ENCODE measurements at regions not wholly inside any gene's neighbourhood (a gene's known extent, or its start where the extent isn't known, plus 50 kb on each side); places are given as distances from the start of the nearest gene placed in this dataset.
A peak's percentile ranks its signal among the peaks of the same experiment; 100 is the strongest.

- H3K9me3 ChIP-seq (ENCODE audit: control insufficient read depth in 4 of 4, insufficient read depth in 3 of 4, low read length in 3 of 4) = no peaks in the 10 kb centered on the region
- no peak overlapping the region for H3K4me3 ChIP-seq
- H3K27me3 ChIP-seq (ENCODE audit: control insufficient read depth in 3 of 3, insufficient read depth in 3 of 3, low read length in 2 of 3) = no peaks in the 10 kb centered on the region
- ATAC-seq (ENCODE audit: insufficient read depth, low FRiP score) (no peak), DNase-seq (no peak)
- no peak overlapping the region for H3K9ac ChIP-seq (ENCODE audit: insufficient read depth in 1 of 2, low read length in 2 of 2)
- no peaks in the 10 kb centered on the region for H3K36me3 ChIP-seq (ENCODE audit: control insufficient read depth in 4 of 4, insufficient read depth in 4 of 4, low read length in 4 of 4)
- H3K27ac ChIP-seq (ENCODE audit: low read depth in 1 of 2, low read length in 1 of 2) = no peak overlapping the region
- no peak for TF ChIP-seq CTCF (IDR thresholded peaks at IDR 0.05; ENCODE audit: control extremely low read depth, extremely low read depth)
- no peaks in the 10 kb centered on the region for H3K4me1 ChIP-seq (ENCODE audit: control insufficient read depth in 5 of 5, insufficient read depth in 5 of 5, low read length in 5 of 5)
- 95 to 97% methylated on average over 5 of the region's 5 CpGs for WGBS, 2 donors
Observed at GRCh38 chr12:91885851-91886731, 259.6 kb downstream of the BTG1 start.

GRCh38 chr12:91884230-91884629 lies 261.4 kb downstream of the BTG1 start:
- Histone ChIP-seq H3K9ac (ENCODE audit: insufficient read depth in 1 of 2, low read length in 2 of 2) (no peak overlapping the region), H3K27me3 (ENCODE audit: control insufficient read depth in 3 of 3, insufficient read depth in 3 of 3, low read length in 2 of 3) (no peaks in the 10 kb centered on the region), H3K27ac (ENCODE audit: low read depth in 1 of 2, low read length in 1 of 2) (no peak overlapping the region), H3K4me3 (no peak overlapping the region), H3K4me1 (ENCODE audit: control insufficient read depth in 5 of 5, insufficient read depth in 5 of 5, low read length in 5 of 5) (no peaks in the 10 kb centered on the region), H3K9me3 (ENCODE audit: control insufficient read depth in 4 of 4, insufficient read depth in 3 of 4, low read length in 3 of 4) (no peaks in the 10 kb centered on the region), H3K36me3 (ENCODE audit: control insufficient read depth in 4 of 4, insufficient read depth in 4 of 4, low read length in 4 of 4) (no peaks in the 10 kb centered on the region)
- 90 to 91% methylated on average over 3 of the region's 3 CpGs for WGBS, 2 donors
- no peak for ATAC-seq (ENCODE audit: insufficient read depth, low FRiP score)
- DNase-seq = no peak
- no peak for TF ChIP-seq CTCF (IDR thresholded peaks at IDR 0.05; ENCODE audit: control extremely low read depth, extremely low read depth)

GRCh38 chr12:91883811-91884210 lies 261.8 kb downstream of the BTG1 start:
- Histone ChIP-seq H3K36me3 (ENCODE audit: control insufficient read depth in 4 of 4, insufficient read depth in 4 of 4, low read length in 4 of 4) (no peaks in the 10 kb centered on the region), H3K4me1 (ENCODE audit: control insufficient read depth in 5 of 5, insufficient read depth in 5 of 5, low read length in 5 of 5) (no peaks in the 10 kb centered on the region), H3K9ac (ENCODE audit: insufficient read depth in 1 of 2, low read length in 2 of 2) (no peak overlapping the region), H3K27ac (ENCODE audit: low read depth in 1 of 2, low read length in 1 of 2) (no peak overlapping the region), H3K4me3 (no peak overlapping the region), H3K27me3 (ENCODE audit: control insufficient read depth in 3 of 3, insufficient read depth in 3 of 3, low read length in 2 of 3) (no peaks in the 10 kb centered on the region), H3K9me3 (ENCODE audit: control insufficient read depth in 4 of 4, insufficient read depth in 3 of 4, low read length in 3 of 4) (no peaks in the 10 kb centered on the region)
- WGBS, 2 donors = 81 to 83% methylated on average over 4 of the region's 4 CpGs
- no peak for TF ChIP-seq CTCF (IDR thresholded peaks at IDR 0.05; ENCODE audit: control extremely low read depth, extremely low read depth)
- DNase-seq (peak in 2 of 3 donors; percentile 39 to 57), ATAC-seq (ENCODE audit: insufficient read depth, low FRiP score) (no peak)
